OCI-LY7 (cell line): ENCODE measurements at regions not wholly inside any gene's neighbourhood (a gene's known extent, or its start where the extent isn't known, plus 50 kb on each side); places are given as distances from the start of the nearest gene placed in this dataset.

Experiments used
- CTCF ChIP-seq: fragments of 200-600 bp; sonication (generic); conservative IDR thresholded peaks from 2 replicates; pipeline ENCODE4 v1.5.1; 2014; ENCODE audit warnings: mild to moderate bottlenecking, antibody characterized with exemption, low read length, moderate library complexity, mixed read lengths
- EZH2phosphoT487 ChIP-seq: fragments of 200-600 bp; sonication (generic); IDR thresholded peaks from 2 replicates; pipeline ENCODE4 v1.6.1; 2018; ENCODE audit warnings: low read depth, borderline replicate concordance, mild to moderate bottlenecking, mixed run types, antibody characterized with exemption, low read length, moderate library complexity, mixed read lengths

- TF ChIP-seq CTCF (no peak), EZH2phosphoT487 (no peak)
These were observed 127.3 kb upstream of the SRD5A2 start for GRCh38 chr2:31707992-31708391.
